OCI-LY3 (cell line): ENCODE measurements at regions not wholly inside any gene's neighbourhood (a gene's known extent, or its start where the extent isn't known, plus 50 kb on each side); places are given as distances from the start of the nearest gene placed in this dataset.

Experiments used
- CTCF ChIP-seq: fragments of 200-600, 300-600 bp; sonication (generic); IDR thresholded peaks from 2 replicates; pipeline ENCODE4 v1.5.1; 2014; ENCODE audit warnings: antibody characterized with exemption, low read length, low read depth
- EZH2phosphoT487 ChIP-seq: fragments of 200-600 bp; shearing (Covaris generic); IDR thresholded peaks from 2 replicates; pipeline ENCODE4 v1.6.1; 2018; ENCODE audit warnings: antibody characterized with exemption, mixed run types, low read depth

GRCh38 chr1:232501854-232502253, 128.1 kb downstream of the SIPA1L2 start:
- TF ChIP-seq CTCF (no peak), EZH2phosphoT487 (no peak)
